NCI-H446 treated with DMSO at 0.1 percent for 48 hours (cell line): ENCODE measurements at regions not wholly inside any gene's neighbourhood (a gene's known extent, or its start where the extent isn't known, plus 50 kb on each side); places are given as distances from the start of the nearest gene placed in this dataset.
"Not testable (repeated sequence)": the region's sequence is repeated elsewhere in the genome, so short reads cannot be mapped to it uniquely, and the experiment has no call there.

Source experiments
- DNase-seq: peaks from one replicate; lab custom pipeline; 2025; lab: John Stamatoyannopoulos, UW

- DNase-seq = no peak
Observed at GRCh38 chr18:45342166-45342565, 273.1 kb upstream of the SLC14A2 start.

- DNase-seq = no peak
Observed at GRCh38 chr18:45342653-45343052, 272.6 kb upstream of the SLC14A2 start.

DNA sequence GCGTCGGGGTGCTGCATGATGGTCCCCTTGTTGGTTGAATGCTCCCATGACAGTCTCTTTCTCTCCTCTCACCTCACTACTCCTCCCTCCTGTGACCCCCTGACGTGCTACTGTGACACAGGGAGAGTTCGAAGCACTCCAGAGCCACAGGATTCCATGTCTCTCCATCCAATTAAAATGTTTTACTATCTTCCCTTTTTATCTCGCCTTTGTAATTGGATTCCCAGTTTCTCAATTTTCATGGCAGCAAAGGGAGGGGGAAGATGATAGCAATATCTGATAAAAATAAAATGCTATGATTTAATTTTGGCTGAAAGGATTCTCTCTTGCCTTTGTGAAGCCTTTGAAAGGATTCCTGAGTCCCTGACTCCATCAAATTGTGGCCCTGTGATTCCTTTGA lies 271.9 kb upstream of the SLC14A2 start:
- no peak for DNase-seq

- not testable (repeated sequence) for DNase-seq
Observed at GRCh38 chr18:45344680-45345079, 270.6 kb upstream of the SLC14A2 start.

DNA sequence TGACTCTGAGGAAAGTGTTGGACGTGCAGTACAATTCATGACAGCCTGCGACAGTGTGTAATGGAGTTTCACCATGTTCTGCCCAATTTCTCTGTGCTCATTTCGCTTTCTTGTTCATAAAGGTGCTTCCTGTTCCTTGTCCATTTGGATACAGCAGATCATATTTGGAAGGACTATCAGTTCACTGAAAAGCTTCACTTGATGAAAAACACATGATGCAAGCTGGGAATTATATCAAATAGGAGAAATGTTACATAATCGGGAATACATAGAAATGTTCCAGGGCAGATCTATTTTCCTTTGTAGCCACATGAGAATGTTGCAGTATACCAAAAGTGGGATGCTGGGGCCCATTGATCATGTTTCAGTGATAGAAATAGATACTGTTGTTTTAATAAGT lies 266.3 kb upstream of the SLC14A2 start:
- DNase-seq = no peak

GRCh38 chr18:45349467-45349866 lies 265.8 kb upstream of the SLC14A2 start:
- DNase-seq = no peak

DNA sequence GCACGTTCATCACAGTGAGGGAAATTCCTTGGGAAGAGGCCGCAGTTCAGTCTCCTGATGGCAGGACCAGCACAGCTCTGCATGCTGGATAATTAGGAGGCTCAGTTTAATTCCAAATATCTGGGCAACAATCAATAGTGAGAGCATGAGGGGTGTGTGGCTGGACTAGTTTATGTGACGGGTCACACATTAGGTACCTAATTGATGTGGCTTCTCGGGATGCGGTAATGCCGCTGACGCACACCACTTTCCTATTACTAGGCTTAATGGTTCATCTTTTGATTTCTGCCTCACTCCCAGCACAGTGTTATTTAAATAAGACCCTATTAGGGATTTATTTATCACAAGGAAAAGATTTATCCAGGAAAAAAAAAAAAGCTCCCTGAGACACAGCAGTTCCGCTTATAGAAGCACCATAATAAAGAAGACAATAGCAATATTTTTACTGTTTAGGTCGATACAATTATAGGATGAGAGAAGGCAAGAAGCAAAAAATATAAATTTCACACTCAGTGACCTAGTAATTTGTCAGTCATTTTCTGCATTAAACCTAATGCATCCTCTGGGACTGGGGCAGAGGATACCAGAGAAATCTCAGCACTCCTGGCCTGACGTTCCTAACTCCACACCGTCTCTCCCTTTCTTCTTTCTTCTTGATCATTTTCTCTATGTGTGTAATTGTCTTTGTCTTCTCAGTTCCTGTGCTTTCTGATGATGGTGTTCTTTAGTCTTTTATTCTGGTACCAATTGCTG lies 264.7 kb upstream of the SLC14A2 start:
- DNase-seq = no peak

- DNase-seq = no peak
Observed at GRCh38 chr18:45352874-45353273, 262.4 kb upstream of the SLC14A2 start.

- DNase-seq = no peak
Observed at GRCh38 chr18:45353530-45353929, 261.7 kb upstream of the SLC14A2 start.

DNA sequence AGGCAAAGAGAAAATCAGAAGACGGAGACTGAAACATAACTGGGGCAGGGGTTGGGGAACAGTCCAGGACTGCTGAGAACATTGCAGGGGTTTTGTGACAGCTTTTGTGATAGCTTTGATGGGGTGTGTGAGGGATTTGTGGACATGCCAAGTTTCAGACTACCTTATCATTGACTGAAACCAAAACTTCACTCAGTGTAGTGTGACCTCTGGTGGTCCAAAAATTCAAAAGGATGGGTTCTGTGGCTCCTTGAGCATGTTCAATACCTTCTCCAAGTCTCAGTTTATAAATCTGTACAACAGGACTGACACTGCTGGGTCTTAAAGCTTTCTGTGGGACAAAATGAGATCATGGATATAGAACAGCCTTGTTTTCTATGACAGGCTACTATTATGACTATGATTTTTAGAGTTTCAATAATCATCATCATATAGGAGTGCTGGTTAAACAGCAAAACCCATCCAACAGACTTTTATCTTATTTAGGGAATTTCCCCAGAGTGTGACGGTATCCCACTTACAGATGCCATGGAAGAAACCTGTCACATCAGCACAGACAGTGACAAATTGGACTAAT lies 259.2 kb upstream of the SLC14A2 start:
- DNase-seq = no peak

DNA sequence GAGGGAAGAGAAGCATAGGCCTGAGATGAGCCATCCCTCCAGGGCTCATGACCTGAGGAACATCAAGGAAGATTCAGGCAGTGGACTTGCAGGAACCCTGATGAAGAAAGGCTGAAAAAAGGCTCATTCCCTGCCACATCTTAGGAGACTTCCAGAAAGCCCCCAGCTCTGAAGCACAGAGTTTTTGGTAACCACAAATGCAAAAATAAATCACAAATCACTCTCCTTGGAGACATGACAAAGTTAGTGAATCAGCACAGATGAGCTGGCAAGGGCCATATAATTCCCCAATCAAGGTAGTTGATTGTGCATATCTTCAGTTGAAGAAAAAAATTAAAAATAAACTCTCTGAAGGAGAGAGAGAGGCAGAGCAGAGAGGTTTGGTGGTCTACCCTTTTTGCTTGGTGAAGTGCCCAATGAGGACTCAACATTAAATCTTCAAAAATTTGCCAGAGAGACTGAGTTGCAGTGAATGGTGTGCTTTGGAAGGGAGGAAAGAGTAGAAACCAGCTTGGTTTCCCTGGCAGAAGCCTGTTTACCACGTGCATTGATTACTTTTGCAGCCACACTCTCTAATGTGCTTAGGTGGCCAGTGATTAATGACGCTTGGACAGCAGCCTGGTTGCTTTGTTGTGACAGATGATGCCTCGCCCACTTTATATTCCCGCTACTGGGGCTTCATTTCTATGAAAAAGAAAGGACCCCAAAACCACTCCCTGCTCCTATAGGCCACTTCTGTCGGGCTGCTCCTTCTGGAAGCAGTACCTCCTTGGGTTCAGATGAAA lies 257.4 kb upstream of the SLC14A2 start:
- DNase-seq = peak; percentile 24

GRCh38 chr18:45359275-45360009 lies 255.8 kb upstream of the SLC14A2 start:
- no peak for DNase-seq

DNA sequence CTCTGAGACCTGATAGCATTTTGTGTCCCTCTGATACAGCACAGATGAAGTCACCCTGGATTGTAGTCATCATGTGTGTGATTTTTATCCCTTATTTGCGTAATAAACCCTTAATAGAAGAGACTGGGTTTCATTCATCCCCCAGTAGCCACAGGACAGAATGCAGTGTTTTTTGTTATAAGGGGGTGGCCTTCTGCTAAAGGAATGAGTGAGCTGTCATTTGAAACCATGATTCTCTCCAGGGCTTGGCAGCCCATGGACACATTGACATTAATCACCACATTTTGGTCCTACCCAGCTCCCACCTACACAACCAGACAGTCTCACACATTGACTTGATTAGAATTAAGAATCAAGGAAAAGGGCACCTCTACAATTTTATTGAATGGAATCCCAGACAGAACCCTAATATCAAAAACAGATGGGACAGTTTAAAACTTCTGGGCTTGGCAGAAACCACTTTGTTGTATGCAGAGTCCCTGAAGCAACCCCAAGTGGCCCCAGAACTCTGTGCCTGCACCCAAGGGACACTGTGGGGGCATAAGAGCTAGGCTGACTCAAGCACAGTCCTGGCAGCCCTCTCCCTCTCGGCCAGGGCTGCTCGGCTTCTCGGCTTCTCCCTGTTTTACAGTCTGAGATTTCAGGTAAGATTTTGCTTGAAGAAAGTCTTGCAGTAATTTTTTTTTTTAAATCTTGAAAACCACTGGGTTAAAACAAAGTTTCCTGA lies 254.0 kb upstream of the SLC14A2 start:
- DNase-seq = no peak

DNA sequence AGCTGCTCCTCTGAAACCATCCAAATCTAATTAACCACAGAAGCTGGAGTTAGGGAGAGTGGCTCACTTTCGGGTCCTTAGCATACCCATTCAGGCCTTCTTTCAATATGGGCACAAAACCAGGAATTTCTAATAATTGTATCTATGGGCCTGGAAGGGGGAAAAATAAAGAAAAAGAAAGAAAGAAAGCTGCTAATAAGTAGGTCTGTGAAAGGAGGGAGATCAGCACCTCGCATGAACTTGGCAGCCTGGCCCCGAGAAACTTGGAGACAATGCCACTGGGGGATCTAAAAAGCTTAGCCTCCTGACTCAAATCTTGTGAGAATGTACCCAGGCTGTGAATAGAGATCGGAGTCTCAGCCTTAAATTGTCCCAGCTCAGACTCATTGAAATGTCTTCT lies 252.1 kb upstream of the SLC14A2 start:
- DNase-seq = no peak

- DNase-seq = no peak
Observed at GRCh38 chr18:45365835-45366234, 249.4 kb upstream of the SLC14A2 start.

- DNase-seq = no peak
Observed at GRCh38 chr18:45370255-45371010, 244.8 kb upstream of the SLC14A2 start.

- DNase-seq = no peak
Observed at GRCh38 chr18:45373286-45373880, 241.9 kb upstream of the SLC14A2 start.

DNA sequence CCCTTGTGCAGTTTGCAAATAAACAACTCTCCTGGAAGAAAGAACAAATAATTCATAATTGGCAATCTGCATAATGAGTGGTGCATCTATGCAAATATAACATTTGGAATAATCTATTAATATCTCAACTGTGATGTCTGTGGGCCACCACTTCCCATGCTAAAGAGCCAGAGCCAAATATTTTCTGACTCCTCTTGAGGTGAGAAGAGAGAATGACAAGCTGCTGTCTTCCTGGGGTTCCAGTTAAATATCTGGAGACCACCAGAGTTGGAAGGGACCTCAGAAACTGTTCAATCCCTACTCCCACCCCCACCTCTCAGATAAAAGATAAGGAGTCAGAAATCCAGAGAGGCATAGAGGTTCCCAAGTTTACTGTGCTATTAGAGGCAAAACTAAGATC lies 241.0 kb upstream of the SLC14A2 start:
- DNase-seq = no peak

DNA sequence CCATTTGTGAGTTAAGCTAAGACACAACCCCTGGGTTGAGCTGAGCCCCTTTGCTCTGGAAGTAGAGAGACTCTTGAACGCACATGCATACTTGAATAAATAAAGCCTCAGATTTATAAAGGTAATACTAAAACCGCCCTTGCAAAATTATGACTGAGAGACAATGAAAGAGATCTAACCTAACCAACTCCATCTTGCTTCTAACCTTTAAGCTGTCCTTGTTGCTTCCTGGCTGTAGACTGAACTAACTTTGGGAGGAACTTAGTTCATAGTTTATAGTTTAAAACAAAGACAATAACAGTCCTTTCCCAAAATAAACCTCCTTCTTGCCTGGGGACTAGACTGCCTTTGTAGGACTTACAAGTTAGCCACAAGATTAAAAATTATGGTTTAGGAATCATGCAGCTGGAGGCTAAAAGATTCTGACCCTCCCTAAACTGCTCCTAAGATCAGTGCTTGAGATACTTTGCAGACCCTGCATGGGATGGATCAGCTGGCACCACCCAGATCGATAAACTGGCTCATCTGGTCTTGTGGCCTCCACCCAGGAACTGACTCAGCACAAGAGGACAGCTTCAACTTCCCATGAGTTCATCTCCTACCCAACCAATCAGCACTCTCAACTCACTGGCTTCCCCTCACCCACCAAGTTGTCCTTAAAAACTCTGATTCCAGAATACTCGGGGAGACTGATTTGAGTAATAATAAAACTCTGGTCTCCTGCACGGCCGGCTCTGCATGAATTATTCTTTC lies 240.2 kb upstream of the SLC14A2 start:
- DNase-seq = no peak

GRCh38 chr18:45376193-45376592 lies 239.1 kb upstream of the SLC14A2 start:
- DNase-seq = no peak
